ENCODE measurements at regions not wholly inside any gene's neighbourhood (a gene's known extent, or its start where the extent isn't known, plus 50 kb on each side); places are given as distances from the start of the nearest gene placed in this dataset.

GRCh38 chr2:215624423-215624829 is 188.6 kb upstream of the FN1 start (continued):
- TF ChIP-seq NFAT5 (CRISPR knock-in tag; IDR thresholded peaks at IDR 0.05) (no peak), SMC3 (IDR thresholded peaks at IDR 0.05; ENCODE audit: low read length) (peak; percentile 52; the same call in 1 of the 2 replicates), ZNF598 (CRISPR knock-in tag; IDR thresholded peaks at IDR 0.05; ENCODE audit: borderline replicate concordance) (no peak), BCL6 (CRISPR knock-in tag; IDR thresholded peaks at IDR 0.05) (peak; percentile 76), FOXJ3 (CRISPR knock-in tag; IDR thresholded peaks at IDR 0.05; ENCODE audit: borderline replicate concordance) (peak; percentile 88), FOXP4 (CRISPR knock-in tag; IDR thresholded peaks at IDR 0.05) (peak; percentile 67; the same call in 1 of the 2 replicates), CCDC6 (CRISPR knock-in tag; IDR thresholded peaks at IDR 0.05) (0 out of 2 replicates have a peak, but pooled peaks have one; percentile 6), SALL2 (CRISPR knock-in tag; IDR thresholded peaks at IDR 0.05) (peak; percentile 67; the same call in 1 of the 2 replicates), CCAR2 (optimal IDR thresholded peaks at IDR 0.05; ENCODE audit: low read depth, low read length) (no peak), MZF1 (CRISPR knock-in tag; IDR thresholded peaks at IDR 0.05; ENCODE audit: borderline replicate concordance) (no peak), FOXA3 (CRISPR knock-in tag; IDR thresholded peaks at IDR 0.05) (peak; percentile 67), SETDB1 (CRISPR knock-in tag; IDR thresholded peaks at IDR 0.05; ENCODE audit: borderline replicate concordance) (no peak), ZNF317 (CRISPR knock-in tag; IDR thresholded peaks at IDR 0.05) (0 out of 2 replicates have a peak, but pooled peaks have one; percentile 18), ZNF12 (CRISPR knock-in tag; IDR thresholded peaks at IDR 0.05) (peak; percentile 73; the same call in 1 of the 2 replicates), ZNF569 (CRISPR knock-in tag; IDR thresholded peaks at IDR 0.05; ENCODE audit: borderline replicate concordance) (no peak), PHF5A (CRISPR knock-in tag; IDR thresholded peaks at IDR 0.05; ENCODE audit: low read depth, unreplicated experiment) (peak; percentile 81), AHDC1 (CRISPR knock-in tag; IDR thresholded peaks at IDR 0.05; ENCODE audit: borderline replicate concordance) (peak; percentile 68)

All from HepG2 (cell line).